HepG2 (cell line): ENCODE measurements at regions not wholly inside any gene's neighbourhood (a gene's known extent, or its start where the extent isn't known, plus 50 kb on each side); places are given as distances from the start of the nearest gene placed in this dataset.

Source experiments
- ATAC-seq: fragments of 200-7000 bp; cut with Tn5 transposase; 3 replicates; pipeline ENCODE4 v1.9.1; 2020; ENCODE audit warnings: mild to moderate bottlenecking, moderate library complexity
- BruUV-seq: library from RNA; stranded (reverse); fragments of 400-500 nt; replicated peaks from 2 replicates; lab custom pipeline; 2021; lab: Mats Ljungman, UMichigan
- CTCF ChIA-PET: fragments of 300-600 bp; formaldehyde crosslinking; extraction: SDS; loops from one replicate; lab custom pipeline; 2021; ENCODE audit warnings: low total read pairs, inconsistent platforms, low intra/inter-chr PET ratio; lab: Yijun Ruan, JAX
- POLR2A ChIA-PET: fragments of 350-600 bp; sonication (Branson Sonifier 250); formaldehyde crosslinking; loops from one replicate; lab custom pipeline; 2020; ENCODE audit warnings: antibody characterized with exemption, inconsistent platforms; lab: Yijun Ruan, JAX
- DNase-seq: peaks from one replicate; pipeline ENCODE4 v3.0.0-alpha.2; 2015; ENCODE audit warnings: low spot score
- FAIRE-seq: peaks from 3 replicates; lab custom pipeline; 2011; peaks lifted over from hg19 to GRCh38; lab: Jason Lieb, UNC
- H2AFZ ChIP-seq: one replicate; pipeline ENCODE4 v1.6.1; 2011; ENCODE audit warnings: low read length, inconsistent platforms
- H3K27ac ChIP-seq: fragments of 300-600 bp; 3 replicates; pipeline ENCODE4 v1.8.0; 2011; ENCODE audit warnings: mixed run types, mild to moderate bottlenecking, mixed read lengths, low read length, inconsistent platforms; ENCODE audit not compliant: insufficient read depth; ENCODE audit errors: extremely low read length
- H3K27me3 ChIP-seq, 2 experiments: fragments of 200-600 bp in 1 of 2; 2 replicates in 1 of 2; 3 replicates in 1 of 2; pipeline versions ENCODE4 v1.6.0 to v1.8.0; 2011; ENCODE audit warnings: low read length in 2 of 2, mild to moderate bottlenecking in 2 of 2, moderate library complexity in 2 of 2, inconsistent platforms in 1 of 2; ENCODE audit not compliant: insufficient read depth in 2 of 2, control insufficient read depth in 1 of 2
- H3K36me3 ChIP-seq, 2 experiments: fragments of 200-600 bp in 1 of 2; replicated peaks in 1 of 2; 2 replicates in 1 of 2; 3 replicates in 1 of 2; pipeline versions ENCODE4 v1.5.1 to v1.8.0; 2011; ENCODE audit warnings: low read length in 2 of 2, inconsistent platforms in 1 of 2; ENCODE audit not compliant: insufficient read depth in 2 of 2, control insufficient read depth in 1 of 2
- H3K4me1 ChIP-seq: 2 replicates; pipeline ENCODE4 v1.5.1; 2012; ENCODE audit warnings: low read length, inconsistent platforms; ENCODE audit not compliant: insufficient read depth
- H3K4me2 ChIP-seq: 2 replicates; pipeline ENCODE4 v1.6.0; 2011; ENCODE audit warnings: low read depth, low read length, inconsistent platforms
- H3K4me3 ChIP-seq, 3 experiments: fragments of 200-600 bp in 1 of 3; sonication (generic), shearing (Covaris generic) in 1 of 3; replicated peaks in 1 of 3; 2 replicates each; pipeline ENCODE4 v1.5.1; 2011 to 2016; ENCODE audit warnings: low read length in 3 of 3, inconsistent platforms in 2 of 3, low read depth in 2 of 3, mild to moderate bottlenecking in 2 of 3, control low read depth in 1 of 3, mixed read lengths in 1 of 3; ENCODE audit not compliant: insufficient read depth in 1 of 3
- H3K79me2 ChIP-seq: one replicate; pipeline ENCODE4 v1.6.1; 2011; ENCODE audit warnings: low read length, inconsistent platforms; ENCODE audit not compliant: insufficient read depth
- H3K9ac ChIP-seq: 2 replicates; pipeline ENCODE4 v1.6.0; 2011; ENCODE audit warnings: mild to moderate bottlenecking, low read depth, low read length, inconsistent platforms; ENCODE audit not compliant: insufficient read depth
- H3K9me3 ChIP-seq: 2 replicates; pipeline ENCODE4 v1.5.1; 2012; ENCODE audit warnings: mild to moderate bottlenecking, low read length
- H4K20me1 ChIP-seq: 2 replicates; pipeline ENCODE4 v1.6.0; 2011; ENCODE audit warnings: inconsistent platforms, mild to moderate bottlenecking, low read length, moderate library complexity; ENCODE audit not compliant: insufficient read depth
- DMAP1 ChIP-seq: IDR thresholded peaks from 2 replicates; pipeline ENCODE4 v1.6.1; 2016
- E2F2 ChIP-seq: sonication (generic); formaldehyde crosslinking; IDR thresholded peaks from 2 replicates; pipeline ENCODE4 v1.4.0; 2020; ENCODE audit warnings: missing genetic modification reagents, borderline replicate concordance
- FOXJ3 ChIP-seq: sonication (generic); formaldehyde crosslinking; IDR thresholded peaks from 2 replicates; pipeline ENCODE4 v1.4.0; 2020; ENCODE audit warnings: missing genetic modification reagents, mild to moderate bottlenecking, borderline replicate concordance
- FOXM1 ChIP-seq: sonication (generic); formaldehyde crosslinking; IDR thresholded peaks from 2 replicates; pipeline ENCODE4 v1.5.0; 2020; ENCODE audit warnings: missing genetic modification reagents
- HMGXB4 ChIP-seq, 2 experiments: sonication (generic) in 1 of 2; formaldehyde crosslinking in 1 of 2; IDR thresholded peaks; 2 replicates each; pipeline versions ENCODE4 v1.4.0 to v1.6.1; 2018 to 2020; ENCODE audit warnings: missing genetic modification reagents in 2 of 2, borderline replicate concordance in 1 of 2, low read depth in 1 of 2, mild to moderate bottlenecking in 1 of 2, missing biosample characterization in 1 of 2
- HNRNPL ChIP-seq: fragments of 200-400 bp; formaldehyde crosslinking; IDR thresholded peaks from 2 replicates; pipeline ENCODE4 v1.6.1; 2017; ENCODE audit warnings: mild to moderate bottlenecking, low read depth, low read length
- KDM6A ChIP-seq: IDR thresholded peaks from 2 replicates; pipeline ENCODE4 v1.6.1; 2016; ENCODE audit warnings: low read depth
- MEF2D ChIP-seq: sonication (generic); formaldehyde crosslinking; IDR thresholded peaks from 2 replicates; pipeline ENCODE4 v1.5.1; 2020; ENCODE audit warnings: mild to moderate bottlenecking, missing genetic modification reagents
- NFKBIZ ChIP-seq: IDR thresholded peaks from 2 replicates; pipeline ENCODE4 v1.6.1; 2018; ENCODE audit warnings: missing genetic modification reagents, missing compliant biosample characterization
- NPAS2 ChIP-seq: sonication (generic); formaldehyde crosslinking; IDR thresholded peaks from 2 replicates; pipeline ENCODE4 v1.8.0; 2022; ENCODE audit warnings: mild to moderate bottlenecking, missing genetic modification reagents, borderline replicate concordance
- RAD51 ChIP-seq: fragments of 450-650 bp; IDR thresholded peaks from 2 replicates; pipeline ENCODE4 v1.6.1; 2016; ENCODE audit warnings: borderline replicate concordance
- SALL1 ChIP-seq: sonication (generic); formaldehyde crosslinking; IDR thresholded peaks from 2 replicates; pipeline ENCODE4 v1.8.0; 2022; ENCODE audit warnings: mild to moderate bottlenecking, missing genetic modification reagents
- SNAPC4 ChIP-seq: sonication (generic); formaldehyde crosslinking; IDR thresholded peaks from 2 replicates; pipeline ENCODE4 v1.4.0; 2020; ENCODE audit warnings: mild to moderate bottlenecking, missing genetic modification reagents
- TAF15 ChIP-seq: fragments of 200-400 bp; formaldehyde crosslinking; IDR thresholded peaks from one replicate; pipeline ENCODE4 v1.6.1; 2018; ENCODE audit warnings: mild to moderate bottlenecking, low read depth, low read length; ENCODE audit not compliant: poor library complexity, severe bottlenecking
- TBX2 ChIP-seq: sonication (generic); formaldehyde crosslinking; IDR thresholded peaks from 2 replicates; pipeline ENCODE4 v1.5.0; 2020; ENCODE audit warnings: missing genetic modification reagents, mild to moderate bottlenecking, borderline replicate concordance
- ZNF552 ChIP-seq: sonication (generic); formaldehyde crosslinking; IDR thresholded peaks from 2 replicates; pipeline ENCODE4 v1.9.0; 2022; ENCODE audit warnings: missing genetic modification reagents, mild to moderate bottlenecking, borderline replicate concordance
- ZNF720 ChIP-seq: sonication (generic); formaldehyde crosslinking; IDR thresholded peaks from 2 replicates; pipeline ENCODE4 v1.4.0; 2020; ENCODE audit warnings: missing genetic modification reagents
- WGBS: methylation state at CpG from one replicate; pipeline ENCODE4 v1.1.6; 2017; ENCODE audit warnings: low lambda C conversion rate; 5-methylcytosine and 5-hydroxymethylcytosine counted together
- in situ Hi-C: cut with HindIII; loops from 2 replicates; pipeline ENCODE4 v1.10.0; 2017; ENCODE audit warnings: low pct_unique_long_range_greater_than_20kb; ENCODE audit not compliant: extremely low pct_ligation_motif_present
- intact Hi-C: fragments of 100-400 bp; cut with micrococcal nuclease; formaldehyde crosslinking; loops from one replicate; pipeline ENCODE4 v1.10.0; 2022; ENCODE audit not compliant: unreplicated experiment

- TF ChIP-seq FOXJ3 (CRISPR knock-in tag): no peak
These were observed 135.3 kb downstream of the SOX1 start (continued) for GRCh38 chr13:112202266-112202665.

- intact Hi-C loops: no loop called here
- WGBS: 24% methylated on average over 5 of the region's 10 CpGs
- ATAC-seq: no peak
- no peak overlapping the region for H3K4me3 ChIP-seq
- FAIRE-seq: no peak
- ChIA-PET POLR2A (no interaction called here), CTCF (no interaction called here)
- H2AFZ ChIP-seq: no peak overlapping the region
- H3K36me3 ChIP-seq: no peaks in the 10 kb centered on the region
- H3K9me3 ChIP-seq: no peaks in the 10 kb centered on the region
- H4K20me1 ChIP-seq: no peaks in the 10 kb centered on the region
- BruUV-seq: no TSS peak
- H3K4me1 ChIP-seq: no peaks in the 10 kb centered on the region
- H3K27ac ChIP-seq: no peak overlapping the region
- no peak overlapping the region for H3K4me2 ChIP-seq
- in situ Hi-C loops: loop anchor here (25.0 kb wide), 1 partner anchor 234 kb away; no protein-coding TSS in a partner anchor
- no peak overlapping the region for H3K9ac ChIP-seq
- DNase-seq: no peak
- H3K79me2 ChIP-seq: no peaks in the 10 kb centered on the region
- peaks cover 7 to 64% of the 10 kb centered on the region in 2 experiments for H3K27me3 ChIP-seq
- TF ChIP-seq FOXM1 (CRISPR knock-in tag): no peak
- no peak for TF ChIP-seq ZNF720 (CRISPR knock-in tag)
- TF ChIP-seq TBX2 (CRISPR knock-in tag): no peak
- TF ChIP-seq SALL1 (CRISPR knock-in tag): no peak
- TF ChIP-seq HMGXB4 (CRISPR knock-in tag; IDR thresholded peaks at IDR 0.05; ENCODE audit: borderline replicate concordance in 1 of 2, low read depth in 1 of 2): no peak
- no peak for TF ChIP-seq SNAPC4 (CRISPR knock-in tag)
- TF ChIP-seq KDM6A (CRISPR knock-in tag): no peak
- no peak for TF ChIP-seq HNRNPL
- TF ChIP-seq ZNF552 (CRISPR knock-in tag): no peak
- no peak for TF ChIP-seq NPAS2 (CRISPR knock-in tag)
- TF ChIP-seq TAF15: no peak
- no peak for TF ChIP-seq DMAP1
- TF ChIP-seq MEF2D: no peak
- TF ChIP-seq E2F2 (CRISPR knock-in tag): no peak
- no peak for TF ChIP-seq NFKBIZ (CRISPR knock-in tag)
- TF ChIP-seq RAD51: no peak
These were observed 136.0 kb downstream of the SOX1 start for GRCh38 chr13:112202966-112203365.
